ENCODE measurements at regions not wholly inside any gene's neighbourhood (a gene's known extent, or its start where the extent isn't known, plus 50 kb on each side); places are given as distances from the start of the nearest gene placed in this dataset.
"Not testable (repeated sequence)": the region's sequence is repeated elsewhere in the genome, so short reads cannot be mapped to it uniquely, and the experiment has no call there.

GRCh38 chr3:127412578-127413317 is 124.9 kb upstream of the PRR20G start:
- no peak for DNase-seq

- not testable (repeated sequence) for DNase-seq
Observed at GRCh38 chr3:127411875-127412274, 124.0 kb upstream of the PRR20G start.

- no peak for DNase-seq
Observed at GRCh38 chr3:127411083-127411727, 123.4 kb upstream of the PRR20G start.

- DNase-seq: no peak
Observed at GRCh38 chr3:127410678-127411077, 122.8 kb upstream of the PRR20G start.

GRCh38 chr3:127410137-127410488 is 122.3 kb upstream of the PRR20G start:
- no peak for DNase-seq

- no peak for DNase-seq
Observed at GRCh38 chr3:127409421-127410136, 121.7 kb upstream of the PRR20G start.

- no peak for DNase-seq
Observed at GRCh38 chr3:127408684-127409420, 121.0 kb upstream of the PRR20G start.

- no peak for DNase-seq
Observed at GRCh38 chr3:127408022-127408683, 120.3 kb upstream of the PRR20G start.

- no peak for DNase-seq
Observed at GRCh38 chr3:127407026-127407939, 119.4 kb upstream of the PRR20G start.

- no peak for DNase-seq
Observed at GRCh38 chr3:127406309-127407025, 118.6 kb upstream of the PRR20G start.

- no peak for DNase-seq
Observed at GRCh38 chr3:127405791-127406190, 117.9 kb upstream of the PRR20G start.

- DNase-seq: no peak
Observed at GRCh38 chr3:127405010-127405598, 117.3 kb upstream of the PRR20G start.

GRCh38 chr3:127404221-127405009 is 116.6 kb upstream of the PRR20G start:
- no peak for DNase-seq

- no peak for DNase-seq
Observed at GRCh38 chr3:127403795-127404194, 115.9 kb upstream of the PRR20G start.

- DNase-seq: no peak
Observed at GRCh38 chr3:127399154-127399553, 111.3 kb upstream of the PRR20G start.

- DNase-seq: no peak
Observed at GRCh38 chr3:127396473-127396872, 108.6 kb upstream of the PRR20G start.

- DNase-seq: no peak
Observed at GRCh38 chr3:127395663-127396355, 108.0 kb upstream of the PRR20G start.

GRCh38 chr3:127394984-127395662 is 107.3 kb upstream of the PRR20G start:
- no peak for DNase-seq
